Vagina (tissue), 2 donors: ENCODE measurements at regions not wholly inside any gene's neighbourhood (a gene's known extent, or its start where the extent isn't known, plus 50 kb on each side); places are given as distances from the start of the nearest gene placed in this dataset.

ENCODE experiments used
- POLR2A ChIP-seq, 2 donors: fragments of 450-650 bp; IDR thresholded peaks; one replicate each; pipeline ENCODE4 v1.6.1; 2017; ENCODE audit warnings: antibody characterized with exemption in 2 of 2, mild to moderate bottlenecking in 2 of 2, moderate library complexity in 2 of 2
- TF ChIP-seq, protein P1 (sequence below), 3 experiments: fragments of 450-650 bp in 2 of 3; fragments of 200-600 bp in 1 of 3; sonication (generic) in 1 of 3; IDR thresholded peaks; one replicate each; pipeline ENCODE4 v1.5.1; 2017 to 2019; ENCODE audit warnings: antibody characterized with exemption in 3 of 3, mild to moderate bottlenecking in 2 of 3, moderate library complexity in 2 of 3

DNA sequence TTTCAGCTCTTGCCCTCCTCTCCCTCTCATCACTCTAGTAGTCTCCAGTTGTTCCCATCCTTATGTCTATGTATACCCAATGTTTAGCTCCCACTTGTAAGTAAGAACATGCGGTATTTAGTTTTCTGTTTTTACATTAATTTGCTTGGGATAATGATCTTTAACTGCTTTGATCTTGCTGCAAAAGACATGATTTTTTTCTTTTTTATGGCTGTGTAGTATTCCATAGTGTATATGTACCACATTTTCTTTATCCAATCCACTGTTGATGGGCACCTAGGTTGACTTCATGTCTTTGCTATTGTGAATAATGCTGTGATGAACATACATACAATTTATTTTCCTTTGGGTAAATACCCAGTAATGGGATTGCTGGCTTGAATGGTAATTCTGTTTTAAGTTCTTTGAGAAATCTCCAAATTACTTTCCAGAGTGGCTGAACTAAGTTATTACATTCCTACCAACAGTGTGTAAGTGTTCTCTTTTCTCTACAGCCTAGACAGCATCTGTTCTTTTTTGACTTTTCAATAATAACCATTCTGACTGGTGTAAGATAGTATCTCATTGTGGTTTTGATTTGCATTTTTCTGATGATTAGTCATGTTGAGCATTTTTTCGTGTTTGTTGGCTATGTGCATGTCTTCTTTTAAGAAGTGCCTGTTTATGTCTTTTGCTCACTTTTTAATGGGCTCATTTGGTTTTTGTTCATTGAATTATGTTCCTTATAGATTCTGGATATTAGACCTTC is 179.6 kb upstream of the SLC39A10 start:
- TF ChIP-seq, protein P1, sequence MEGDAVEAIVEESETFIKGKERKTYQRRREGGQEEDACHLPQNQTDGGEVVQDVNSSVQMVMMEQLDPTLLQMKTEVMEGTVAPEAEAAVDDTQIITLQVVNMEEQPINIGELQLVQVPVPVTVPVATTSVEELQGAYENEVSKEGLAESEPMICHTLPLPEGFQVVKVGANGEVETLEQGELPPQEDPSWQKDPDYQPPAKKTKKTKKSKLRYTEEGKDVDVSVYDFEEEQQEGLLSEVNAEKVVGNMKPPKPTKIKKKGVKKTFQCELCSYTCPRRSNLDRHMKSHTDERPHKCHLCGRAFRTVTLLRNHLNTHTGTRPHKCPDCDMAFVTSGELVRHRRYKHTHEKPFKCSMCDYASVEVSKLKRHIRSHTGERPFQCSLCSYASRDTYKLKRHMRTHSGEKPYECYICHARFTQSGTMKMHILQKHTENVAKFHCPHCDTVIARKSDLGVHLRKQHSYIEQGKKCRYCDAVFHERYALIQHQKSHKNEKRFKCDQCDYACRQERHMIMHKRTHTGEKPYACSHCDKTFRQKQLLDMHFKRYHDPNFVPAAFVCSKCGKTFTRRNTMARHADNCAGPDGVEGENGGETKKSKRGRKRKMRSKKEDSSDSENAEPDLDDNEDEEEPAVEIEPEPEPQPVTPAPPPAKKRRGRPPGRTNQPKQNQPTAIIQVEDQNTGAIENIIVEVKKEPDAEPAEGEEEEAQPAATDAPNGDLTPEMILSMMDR (IDR thresholded peaks at IDR 0.05) = no peak
- no peak for TF ChIP-seq POLR2A (IDR thresholded peaks at IDR 0.05)
